ENCODE measurements at regions not wholly inside any gene's neighbourhood (a gene's known extent, or its start where the extent isn't known, plus 50 kb on each side); places are given as distances from the start of the nearest gene placed in this dataset.

GRCh38 chr13:64033921-64034320, 2618.3 kb upstream of the PCDH20 start:
- no peaks in the 10 kb centered on the region for H3K36me3 ChIP-seq
- no peak for TF ChIP-seq CTCF (IDR thresholded peaks at IDR 0.05; ENCODE audit: low read depth, low read length)
- no peak for DNase-seq
- no peak overlapping the region for H3K27ac ChIP-seq
- H3K27me3 ChIP-seq (ENCODE audit: insufficient read depth, low read depth, severe bottlenecking), result no peaks in the 10 kb centered on the region
- H3K4me3 ChIP-seq (ENCODE audit: low read depth, low read length), result no peak overlapping the region
- H3K9me3 ChIP-seq (ENCODE audit: severe bottlenecking), result no peaks in the 10 kb centered on the region

- Histone ChIP-seq H3K4me3 (ENCODE audit: low read depth, low read length) (no peak overlapping the region), H3K27ac (no peak overlapping the region), H3K36me3 (no peaks in the 10 kb centered on the region), H3K9me3 (ENCODE audit: severe bottlenecking) (no peaks in the 10 kb centered on the region), H3K27me3 (ENCODE audit: insufficient read depth, low read depth, severe bottlenecking) (no peaks in the 10 kb centered on the region)
- no peak for DNase-seq
- TF ChIP-seq CTCF (IDR thresholded peaks at IDR 0.05; ENCODE audit: low read depth, low read length), result no peak
These were observed 2613.9 kb upstream of the PCDH20 start for GRCh38 chr13:64029343-64030093.

GRCh38 chr13:64028551-64028950, 2612.9 kb upstream of the PCDH20 start:
- Histone ChIP-seq H3K9me3 (ENCODE audit: severe bottlenecking) (no peaks in the 10 kb centered on the region), H3K4me3 (ENCODE audit: low read depth, low read length) (no peak overlapping the region), H3K27ac (no peak overlapping the region), H3K36me3 (no peaks in the 10 kb centered on the region), H3K27me3 (ENCODE audit: insufficient read depth, low read depth, severe bottlenecking) (no peaks in the 10 kb centered on the region)
- DNase-seq, result no peak
- TF ChIP-seq CTCF (IDR thresholded peaks at IDR 0.05; ENCODE audit: low read depth, low read length), result no peak

- H3K27me3 ChIP-seq (ENCODE audit: insufficient read depth, low read depth, severe bottlenecking), result no peaks in the 10 kb centered on the region
- DNase-seq, result no peak
- no peak overlapping the region for H3K27ac ChIP-seq
- H3K36me3 ChIP-seq, result no peaks in the 10 kb centered on the region
- TF ChIP-seq CTCF (IDR thresholded peaks at IDR 0.05; ENCODE audit: low read depth, low read length), result no peak
- no peak overlapping the region for H3K4me3 ChIP-seq (ENCODE audit: low read depth, low read length)
- no peaks in the 10 kb centered on the region for H3K9me3 ChIP-seq (ENCODE audit: severe bottlenecking)
These were observed 2604.5 kb upstream of the PCDH20 start for GRCh38 chr13:64020126-64020525.

DNA sequence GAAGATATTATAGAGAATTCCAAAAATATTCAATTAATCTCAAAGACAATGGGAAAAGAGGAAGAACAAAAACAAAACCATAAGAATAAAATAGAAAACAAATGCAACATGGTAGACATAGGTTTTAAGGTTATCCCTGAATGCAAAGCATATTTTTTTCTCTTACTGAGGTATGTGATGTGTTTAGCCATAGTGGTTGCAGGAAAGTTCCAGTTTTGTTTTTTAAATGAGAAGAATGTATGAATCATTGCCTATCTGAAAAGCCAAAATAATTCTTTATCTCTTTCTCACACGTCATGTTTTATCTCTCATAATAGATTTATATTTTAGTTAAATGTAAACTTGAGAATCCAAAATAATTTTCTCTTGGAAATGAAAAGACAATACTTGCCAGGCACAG, 2591.7 kb upstream of the PCDH20 start:
- Histone ChIP-seq H3K36me3 (no peaks in the 10 kb centered on the region), H3K9me3 (ENCODE audit: severe bottlenecking) (no peaks in the 10 kb centered on the region), H3K27ac (no peak overlapping the region), H3K27me3 (ENCODE audit: insufficient read depth, low read depth, severe bottlenecking) (no peaks in the 10 kb centered on the region), H3K4me3 (ENCODE audit: low read depth, low read length) (no peak overlapping the region)
- no peak for DNase-seq
- TF ChIP-seq CTCF (IDR thresholded peaks at IDR 0.05; ENCODE audit: low read depth, low read length), result no peak

DNA sequence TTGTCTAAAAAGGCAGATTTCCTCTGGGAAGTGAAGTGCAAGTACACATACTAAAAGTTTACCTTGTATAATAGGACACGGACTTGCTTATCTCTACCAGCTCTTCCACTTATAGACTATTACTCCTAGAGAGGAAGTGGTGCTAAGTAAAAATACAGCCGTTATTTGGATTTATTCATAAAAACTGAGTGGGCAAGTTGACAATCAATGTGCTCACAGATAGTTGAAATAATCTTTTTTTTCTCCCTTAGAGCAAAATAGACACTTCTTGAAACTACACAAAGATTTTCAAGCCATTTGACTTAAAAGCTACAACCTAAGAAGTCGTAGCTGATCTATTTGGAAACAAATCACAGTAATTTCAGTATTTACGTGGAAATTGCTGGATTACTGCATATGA, 2584.7 kb upstream of the PCDH20 start:
- DNase-seq, result no peak
- Histone ChIP-seq H3K36me3 (no peaks in the 10 kb centered on the region), H3K4me3 (ENCODE audit: low read depth, low read length) (no peak overlapping the region), H3K27ac (no peak overlapping the region), H3K9me3 (ENCODE audit: severe bottlenecking) (no peaks in the 10 kb centered on the region), H3K27me3 (ENCODE audit: insufficient read depth, low read depth, severe bottlenecking) (no peaks in the 10 kb centered on the region)
- TF ChIP-seq CTCF (IDR thresholded peaks at IDR 0.05; ENCODE audit: low read depth, low read length), result no peak
